ENCODE measurements at regions not wholly inside any gene's neighbourhood (a gene's known extent, or its start where the extent isn't known, plus 50 kb on each side); places are given as distances from the start of the nearest gene placed in this dataset.

DNA sequence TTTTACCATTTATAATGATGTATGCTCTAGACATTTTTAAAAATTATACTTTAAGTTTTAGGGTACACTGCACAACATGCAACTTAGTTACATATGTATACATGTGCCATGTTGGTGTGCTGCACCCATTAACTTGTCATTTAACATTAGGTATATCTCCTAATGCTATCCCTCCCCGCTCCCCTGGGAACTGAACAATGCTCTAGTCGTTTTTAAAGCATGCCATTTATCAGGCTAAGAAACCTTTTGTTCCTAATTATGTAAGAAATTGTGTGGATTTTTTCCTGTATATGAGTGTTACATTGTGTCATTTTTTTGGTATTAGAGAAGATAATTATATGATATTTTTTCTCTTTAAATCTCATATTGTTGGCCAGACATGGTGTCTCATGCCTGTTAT, 72.8 kb upstream of the SGCD start:
- no peak for DNase-seq (ENCODE audit: low read depth)
- H3K4me3 ChIP-seq (ENCODE audit: low read length): no peak overlapping the region
- TF ChIP-seq, protein P1, sequence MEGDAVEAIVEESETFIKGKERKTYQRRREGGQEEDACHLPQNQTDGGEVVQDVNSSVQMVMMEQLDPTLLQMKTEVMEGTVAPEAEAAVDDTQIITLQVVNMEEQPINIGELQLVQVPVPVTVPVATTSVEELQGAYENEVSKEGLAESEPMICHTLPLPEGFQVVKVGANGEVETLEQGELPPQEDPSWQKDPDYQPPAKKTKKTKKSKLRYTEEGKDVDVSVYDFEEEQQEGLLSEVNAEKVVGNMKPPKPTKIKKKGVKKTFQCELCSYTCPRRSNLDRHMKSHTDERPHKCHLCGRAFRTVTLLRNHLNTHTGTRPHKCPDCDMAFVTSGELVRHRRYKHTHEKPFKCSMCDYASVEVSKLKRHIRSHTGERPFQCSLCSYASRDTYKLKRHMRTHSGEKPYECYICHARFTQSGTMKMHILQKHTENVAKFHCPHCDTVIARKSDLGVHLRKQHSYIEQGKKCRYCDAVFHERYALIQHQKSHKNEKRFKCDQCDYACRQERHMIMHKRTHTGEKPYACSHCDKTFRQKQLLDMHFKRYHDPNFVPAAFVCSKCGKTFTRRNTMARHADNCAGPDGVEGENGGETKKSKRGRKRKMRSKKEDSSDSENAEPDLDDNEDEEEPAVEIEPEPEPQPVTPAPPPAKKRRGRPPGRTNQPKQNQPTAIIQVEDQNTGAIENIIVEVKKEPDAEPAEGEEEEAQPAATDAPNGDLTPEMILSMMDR (conservative IDR thresholded peaks at IDR 0.05; ENCODE audit: low read depth, low read length): no peak

DNA sequence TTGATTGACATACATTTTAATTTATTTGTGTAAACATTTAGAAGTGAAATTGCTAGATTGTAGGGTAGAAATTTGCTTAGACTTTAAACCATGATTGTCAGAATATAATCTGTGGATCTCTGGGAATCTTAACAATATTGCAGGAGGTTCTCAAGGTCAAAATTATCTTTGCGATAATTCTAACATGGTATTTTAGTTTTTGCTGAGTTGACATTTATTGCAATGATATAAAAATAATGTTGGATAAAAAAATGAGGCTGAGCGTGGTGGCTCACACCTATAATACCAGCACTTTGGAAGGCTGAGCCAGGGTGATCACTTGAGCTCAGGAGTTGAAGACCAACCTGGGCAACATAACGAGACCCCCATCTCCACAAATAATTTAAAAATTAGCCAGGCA, 70.3 kb upstream of the SGCD start:
- DNase-seq (ENCODE audit: low read depth): no peak
- H3K4me3 ChIP-seq (ENCODE audit: low read length): no peak overlapping the region
- TF ChIP-seq, protein P1 (conservative IDR thresholded peaks at IDR 0.05; ENCODE audit: low read depth, low read length): no peak

DNA sequence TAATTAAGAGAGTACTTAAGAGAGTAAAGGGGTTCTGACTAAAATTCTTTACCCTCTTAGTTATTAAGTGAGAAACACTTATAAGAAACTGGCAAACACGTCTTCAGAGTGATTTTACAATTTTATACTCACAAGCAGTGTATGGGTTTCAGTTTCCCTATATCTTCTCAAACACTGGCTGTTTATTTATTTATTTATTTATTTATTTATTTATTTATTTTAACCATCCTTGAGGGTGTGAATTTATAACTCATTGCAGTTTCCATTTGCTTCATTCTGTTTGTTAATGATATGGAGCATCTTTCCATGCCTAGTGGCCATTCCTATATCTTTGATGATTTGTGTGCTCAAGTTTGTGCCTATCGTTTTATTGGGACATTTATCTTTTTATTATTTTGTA, 68.0 kb upstream of the SGCD start:
- TF ChIP-seq, protein P1 (conservative IDR thresholded peaks at IDR 0.05; ENCODE audit: low read depth, low read length): no peak
- no peak for DNase-seq (ENCODE audit: low read depth)

DNA sequence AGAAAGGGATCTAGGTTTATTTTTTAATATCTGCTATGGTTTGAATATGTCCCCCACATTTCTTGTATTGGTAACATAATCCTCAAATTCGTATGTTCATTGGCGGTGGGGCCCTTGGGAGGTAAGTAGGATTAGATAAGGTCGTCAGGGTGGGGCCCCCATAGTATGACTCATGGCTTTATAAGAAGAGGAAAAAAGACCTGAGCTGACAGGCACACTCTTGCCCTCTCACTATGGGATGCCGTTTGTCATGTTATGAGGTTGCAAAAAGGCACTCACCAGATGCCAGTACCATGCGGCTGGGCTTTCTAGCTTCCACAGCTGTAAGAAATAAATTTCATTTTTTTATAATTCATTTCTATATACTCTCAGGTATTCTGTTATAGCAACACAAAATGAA, 67.3 kb upstream of the SGCD start:
- DNase-seq (ENCODE audit: low read depth): no peak
- TF ChIP-seq, protein P1 (conservative IDR thresholded peaks at IDR 0.05; ENCODE audit: low read depth, low read length): no peak
- H3K4me3 ChIP-seq (ENCODE audit: low read length): no peak overlapping the region

More for the DNA sequence above, 68.0 kb upstream of the SGCD start:
- H3K4me3 ChIP-seq (ENCODE audit: low read length): no peak overlapping the region

DNA sequence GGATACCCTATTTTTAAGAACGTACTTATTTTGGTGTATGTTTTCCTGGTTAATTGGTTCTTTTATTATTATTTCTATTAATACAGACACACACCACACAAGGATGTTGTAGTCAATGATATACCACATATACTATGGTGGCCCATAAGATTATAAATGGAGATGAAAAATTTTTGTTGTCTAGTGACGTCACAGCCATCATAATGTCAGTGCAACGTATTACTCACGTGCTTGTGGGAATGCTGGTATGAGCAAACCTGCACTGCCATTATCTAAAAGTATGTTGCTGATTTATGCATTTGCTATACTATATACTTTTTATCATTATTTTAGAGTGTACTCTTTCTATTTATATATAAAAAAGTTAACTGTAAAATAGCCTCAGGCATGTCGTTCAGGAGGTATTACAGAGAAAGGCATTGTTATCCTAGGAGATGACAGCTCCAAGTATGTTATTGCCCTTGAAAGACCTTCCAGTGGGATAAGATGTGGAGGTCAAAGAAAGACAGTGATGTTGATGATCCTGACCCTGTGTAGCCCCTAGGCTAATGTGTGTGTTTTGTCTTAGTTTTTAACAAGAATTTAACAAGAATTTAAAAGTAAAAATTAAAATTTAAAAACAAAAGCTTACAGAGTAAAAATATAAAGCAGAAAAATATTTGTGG, 65.6 kb upstream of the SGCD start:
- TF ChIP-seq, protein P1 (conservative IDR thresholded peaks at IDR 0.05; ENCODE audit: low read depth, low read length): no peak
- H3K4me3 ChIP-seq (ENCODE audit: low read length): no peak overlapping the region

DNA sequence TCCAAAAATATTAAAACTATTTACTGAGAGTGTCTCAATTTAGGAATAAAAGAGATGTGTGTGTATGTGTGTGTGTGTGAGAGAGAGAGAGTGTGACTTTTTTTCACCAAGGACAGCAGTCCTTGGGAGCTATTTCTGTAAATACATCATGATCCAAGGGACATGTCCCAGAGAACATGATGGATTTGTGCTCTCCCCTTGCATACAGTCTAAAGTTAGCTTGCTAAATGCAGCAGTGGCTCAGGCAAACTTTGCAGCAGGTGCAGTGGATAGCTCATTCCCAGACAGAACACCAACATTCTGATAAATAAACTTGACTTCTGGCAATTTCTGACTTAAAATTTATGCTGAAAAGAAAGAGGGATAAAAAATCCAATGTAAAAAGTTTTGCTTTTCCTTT, 55.4 kb upstream of the SGCD start:
- TF ChIP-seq, protein P1 (conservative IDR thresholded peaks at IDR 0.05; ENCODE audit: low read depth, low read length): no peak
- no peak overlapping the region for H3K4me3 ChIP-seq (ENCODE audit: low read length)
- no peak for DNase-seq (ENCODE audit: low read depth)

More for the DNA sequence above, 65.6 kb upstream of the SGCD start:
- no peak for DNase-seq (ENCODE audit: low read depth)

DNA sequence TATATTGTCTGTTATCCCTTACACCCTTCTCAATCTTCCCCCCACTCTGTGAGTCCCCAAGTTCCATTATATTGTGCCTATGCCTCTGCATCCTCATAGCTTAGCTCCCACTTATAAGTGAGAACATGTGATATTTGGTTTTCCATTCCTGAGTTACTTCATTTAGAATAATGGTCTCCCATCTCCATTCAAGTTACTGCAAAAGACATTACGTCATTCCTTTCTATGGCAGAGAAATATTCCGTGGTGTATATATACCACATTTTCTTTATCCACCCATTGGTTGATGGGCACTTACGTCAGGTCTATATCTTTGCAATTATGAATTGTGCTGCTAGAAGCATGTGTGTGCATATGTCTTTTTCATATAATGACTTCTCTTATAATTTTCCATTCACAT, 54.8 kb upstream of the SGCD start:
- H3K4me3 ChIP-seq (ENCODE audit: low read length): no peak overlapping the region
- DNase-seq (ENCODE audit: low read depth): no peak
- TF ChIP-seq, protein P1 (conservative IDR thresholded peaks at IDR 0.05; ENCODE audit: low read depth, low read length): no peak

All from retinal pigment epithelial cell (primary cell).